Activated naive CD4-positive, alpha-beta T cell treated with anti-CD3 and anti-CD28 coated beads, Interleukin-2, amount 50 U/mL, for 24 hours (primary cell): ENCODE measurements at regions not wholly inside any gene's neighbourhood (a gene's known extent, or its start where the extent isn't known, plus 50 kb on each side); places are given as distances from the start of the nearest gene placed in this dataset.
"Not testable (repeated sequence)": the region's sequence is repeated elsewhere in the genome, so short reads cannot be mapped to it uniquely, and the experiment has no call there.

Experiments
- H3K27ac Mint-ChIP-seq: one replicate; pipeline ENCODE4 v1.8.0; 2021; ENCODE audit warnings: mild to moderate bottlenecking, mixed read lengths
- H3K27me3 Mint-ChIP-seq: one replicate; pipeline ENCODE4 v1.8.0; 2021; ENCODE audit warnings: mixed read lengths
- H3K36me3 Mint-ChIP-seq: one replicate; pipeline ENCODE4 v1.8.0; 2021; ENCODE audit warnings: mixed read lengths
- H3K4me1 Mint-ChIP-seq: one replicate; pipeline ENCODE4 v1.8.0; 2021; ENCODE audit warnings: mixed read lengths
- H3K4me3 Mint-ChIP-seq: one replicate; pipeline ENCODE4 v1.8.0; 2021; ENCODE audit warnings: mild to moderate bottlenecking, mixed read lengths
- H3K9me3 Mint-ChIP-seq: one replicate; pipeline ENCODE4 v1.8.0; 2021; ENCODE audit warnings: mixed read lengths

GRCh38 chr2:89537862-89538261 is 846.4 kb downstream of the RPIA start:
- not testable (repeated sequence) for H3K27ac Mint-ChIP-seq, H3K36me3 Mint-ChIP-seq, H3K27me3 Mint-ChIP-seq, H3K9me3 Mint-ChIP-seq, H3K4me3 Mint-ChIP-seq, H3K4me1 Mint-ChIP-seq

- H3K4me1 Mint-ChIP-seq, H3K27me3 Mint-ChIP-seq, H3K4me3 Mint-ChIP-seq, H3K27ac Mint-ChIP-seq, H3K36me3 Mint-ChIP-seq, H3K9me3 Mint-ChIP-seq: not testable (repeated sequence)
Observed at GRCh38 chr2:89544110-89544509, 852.6 kb downstream of the RPIA start.

- not testable (repeated sequence) for H3K36me3 Mint-ChIP-seq
Observed at GRCh38 chr2:89579154-89579553, 887.7 kb downstream of the RPIA start.

GRCh38 chr2:89582816-89583215 is 891.3 kb downstream of the RPIA start:
- not testable (repeated sequence) for H3K4me3 Mint-ChIP-seq, H3K36me3 Mint-ChIP-seq, H3K27ac Mint-ChIP-seq, H3K4me1 Mint-ChIP-seq, H3K27me3 Mint-ChIP-seq, H3K9me3 Mint-ChIP-seq

More at GRCh38 chr2:89579154-89579553, 887.7 kb downstream of the RPIA start:
- H3K27me3 Mint-ChIP-seq, H3K4me1 Mint-ChIP-seq, H3K4me3 Mint-ChIP-seq, H3K27ac Mint-ChIP-seq, H3K9me3 Mint-ChIP-seq: not testable (repeated sequence)

GRCh38 chr2:89584046-89584445 is 892.6 kb downstream of the RPIA start:
- not testable (repeated sequence) for H3K9me3 Mint-ChIP-seq, H3K27me3 Mint-ChIP-seq, H3K4me1 Mint-ChIP-seq, H3K27ac Mint-ChIP-seq, H3K4me3 Mint-ChIP-seq, H3K36me3 Mint-ChIP-seq

- H3K27me3 Mint-ChIP-seq, H3K36me3 Mint-ChIP-seq, H3K27ac Mint-ChIP-seq: not testable (repeated sequence)
Observed at GRCh38 chr2:89584868-89585557, 893.5 kb downstream of the RPIA start.

GRCh38 chr2:89585558-89585920 is 894.1 kb downstream of the RPIA start:
- peak overlapping the region; percentile 73 for H3K4me3 Mint-ChIP-seq
- not testable (repeated sequence) for H3K27ac Mint-ChIP-seq, H3K36me3 Mint-ChIP-seq, H3K4me1 Mint-ChIP-seq, H3K9me3 Mint-ChIP-seq, H3K27me3 Mint-ChIP-seq

More at GRCh38 chr2:89584868-89585557, 893.5 kb downstream of the RPIA start:
- not testable (repeated sequence) for H3K4me3 Mint-ChIP-seq, H3K4me1 Mint-ChIP-seq, H3K9me3 Mint-ChIP-seq

GRCh38 chr2:89599843-89600242 is 908.4 kb downstream of the RPIA start:
- H3K27ac Mint-ChIP-seq, H3K9me3 Mint-ChIP-seq, H3K36me3 Mint-ChIP-seq, H3K27me3 Mint-ChIP-seq, H3K4me1 Mint-ChIP-seq, H3K4me3 Mint-ChIP-seq: not testable (repeated sequence)

GRCh38 chr2:89606514-89606913 is 915.0 kb downstream of the RPIA start:
- H3K9me3 Mint-ChIP-seq, H3K27ac Mint-ChIP-seq, H3K4me1 Mint-ChIP-seq, H3K27me3 Mint-ChIP-seq, H3K4me3 Mint-ChIP-seq, H3K36me3 Mint-ChIP-seq: not testable (repeated sequence)

GRCh38 chr2:89610207-89610926 is 918.9 kb downstream of the RPIA start:
- H3K4me1 Mint-ChIP-seq, H3K36me3 Mint-ChIP-seq, H3K4me3 Mint-ChIP-seq, H3K9me3 Mint-ChIP-seq, H3K27ac Mint-ChIP-seq: not testable (repeated sequence)
- H3K27me3 Mint-ChIP-seq = peaks cover 14% of the 10 kb centered on the region

GRCh38 chr2:89610927-89611515 is 919.5 kb downstream of the RPIA start:
- H3K4me3 Mint-ChIP-seq, H3K27ac Mint-ChIP-seq: not testable (repeated sequence)

GRCh38 chr2:89611710-89612109 is 920.2 kb downstream of the RPIA start:
- H3K36me3 Mint-ChIP-seq, H3K4me1 Mint-ChIP-seq, H3K27ac Mint-ChIP-seq, H3K9me3 Mint-ChIP-seq, H3K4me3 Mint-ChIP-seq: not testable (repeated sequence)
- H3K27me3 Mint-ChIP-seq = peaks cover 14% of the 10 kb centered on the region

More at GRCh38 chr2:89610927-89611515, 919.5 kb downstream of the RPIA start:
- not testable (repeated sequence) for H3K9me3 Mint-ChIP-seq, H3K36me3 Mint-ChIP-seq, H3K4me1 Mint-ChIP-seq
- H3K27me3 Mint-ChIP-seq = peaks cover 14% of the 10 kb centered on the region

GRCh38 chr2:89649268-89649667 is 957.8 kb downstream of the RPIA start:
- not testable (repeated sequence) for H3K4me3 Mint-ChIP-seq, H3K27ac Mint-ChIP-seq, H3K9me3 Mint-ChIP-seq, H3K4me1 Mint-ChIP-seq, H3K27me3 Mint-ChIP-seq, H3K36me3 Mint-ChIP-seq

- not testable (repeated sequence) for H3K36me3 Mint-ChIP-seq, H3K4me3 Mint-ChIP-seq, H3K4me1 Mint-ChIP-seq, H3K27me3 Mint-ChIP-seq, H3K27ac Mint-ChIP-seq
- peaks cover 26% of the 10 kb centered on the region for H3K9me3 Mint-ChIP-seq
Observed at GRCh38 chr2:89679254-89679653, 987.8 kb downstream of the RPIA start.
